ENCODE measurements at regions not wholly inside any gene's neighbourhood (a gene's known extent, or its start where the extent isn't known, plus 50 kb on each side); places are given as distances from the start of the nearest gene placed in this dataset.

DNA sequence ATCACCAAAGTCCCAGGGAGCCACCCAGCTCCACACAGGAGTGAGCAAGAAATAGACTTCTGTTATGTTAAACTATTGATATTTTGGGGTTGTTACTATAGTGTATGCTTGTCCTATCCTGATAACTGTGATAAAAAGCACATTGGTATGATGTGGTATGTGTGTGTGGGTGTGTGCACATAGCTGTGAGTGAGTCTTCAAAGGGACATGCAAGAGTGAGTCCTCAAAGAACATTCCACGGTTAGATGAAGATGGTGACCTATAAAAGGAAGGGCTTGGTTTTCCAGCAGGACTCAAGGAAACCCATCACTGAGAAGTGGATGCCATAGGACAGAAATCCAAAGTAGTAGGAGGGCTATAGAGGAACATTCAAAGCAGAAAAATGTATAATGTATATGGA is 342.9 kb downstream of the TSN start:
- FAIRE-seq: no peak
- Histone ChIP-seq H3K4me1 (ENCODE audit: control insufficient read depth in 2 of 3, insufficient read depth in 2 of 3, low read depth in 1 of 3, low read length in 3 of 3) (no peaks in the 10 kb centered on the region), H3K36me3 (ENCODE audit: control insufficient read depth in 2 of 3, insufficient read depth in 3 of 3, low read length in 3 of 3) (no peaks in the 10 kb centered on the region), H3K27ac (ENCODE audit: low read depth in 2 of 2, low read length in 2 of 2) (no peak overlapping the region), H3K27me3 (ENCODE audit: control insufficient read depth, insufficient read depth, low read length) (no peaks in the 10 kb centered on the region), H3K9me3 (ENCODE audit: control insufficient read depth in 2 of 3, insufficient read depth in 1 of 3, low read length in 3 of 3) (no peaks in the 10 kb centered on the region), H3K9ac (ENCODE audit: low read length in 3 of 3) (no peak overlapping the region), H3K4me3 (ENCODE audit: low read length in 3 of 3) (no peak overlapping the region)
- intact Hi-C loops (cut with DNase I): no loop called here
- no peak for TF ChIP-seq CTCF (IDR thresholded peaks at IDR 0.05; ENCODE audit: borderline replicate concordance, extremely low read depth, insufficient read depth)
- DNase-seq: no peak

DNA sequence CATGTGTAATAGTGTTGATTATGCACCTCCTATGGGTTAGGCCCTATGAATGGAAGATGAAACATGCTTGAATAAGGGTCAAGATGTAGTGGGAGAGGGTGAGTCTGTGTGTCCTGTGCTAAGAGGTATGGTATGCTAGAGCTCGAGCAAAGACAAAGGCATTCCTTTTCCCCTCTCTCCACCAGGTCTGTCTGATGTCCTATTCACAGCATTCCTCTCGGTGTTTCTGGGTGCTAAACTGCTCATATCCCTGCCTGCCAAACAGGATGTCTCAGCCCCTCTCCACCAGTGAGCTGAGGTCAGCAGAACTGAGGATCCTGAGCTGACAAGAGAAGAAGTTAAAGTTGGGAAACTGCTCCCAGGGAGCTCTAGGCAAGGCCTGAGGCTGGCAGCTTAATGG is 344.9 kb downstream of the TSN start:
- Histone ChIP-seq H3K27ac (ENCODE audit: low read depth in 2 of 2, low read length in 2 of 2) (no peak overlapping the region), H3K4me1 (ENCODE audit: control insufficient read depth in 2 of 3, insufficient read depth in 2 of 3, low read depth in 1 of 3, low read length in 3 of 3) (no peaks in the 10 kb centered on the region), H3K27me3 (ENCODE audit: control insufficient read depth, insufficient read depth, low read length) (no peaks in the 10 kb centered on the region), H3K36me3 (ENCODE audit: control insufficient read depth in 2 of 3, insufficient read depth in 3 of 3, low read length in 3 of 3) (no peaks in the 10 kb centered on the region), H3K9me3 (ENCODE audit: control insufficient read depth in 2 of 3, insufficient read depth in 1 of 3, low read length in 3 of 3) (no peaks in the 10 kb centered on the region), H3K4me3 (ENCODE audit: low read length in 3 of 3) (no peak overlapping the region), H3K9ac (ENCODE audit: low read length in 3 of 3) (no peak overlapping the region)
- FAIRE-seq: no peak
- TF ChIP-seq CTCF (IDR thresholded peaks at IDR 0.05; ENCODE audit: borderline replicate concordance, extremely low read depth, insufficient read depth): no peak
- intact Hi-C loops (cut with DNase I): no loop called here
- no peak for DNase-seq

GRCh38 chr2:122100756-122101155 is 345.3 kb downstream of the TSN start:
- no peaks in the 10 kb centered on the region for H3K27me3 ChIP-seq (ENCODE audit: control insufficient read depth, insufficient read depth, low read length)
- H3K9me3 ChIP-seq (ENCODE audit: control insufficient read depth in 2 of 3, insufficient read depth in 1 of 3, low read length in 3 of 3): no peaks in the 10 kb centered on the region
- DNase-seq (no peak), FAIRE-seq (no peak)
- H3K36me3 ChIP-seq (ENCODE audit: control insufficient read depth in 2 of 3, insufficient read depth in 3 of 3, low read length in 3 of 3): no peaks in the 10 kb centered on the region
- no peak overlapping the region for H3K27ac ChIP-seq (ENCODE audit: low read depth in 2 of 2, low read length in 2 of 2)
- no peak overlapping the region for H3K4me3 ChIP-seq (ENCODE audit: low read length in 3 of 3)
- H3K4me1 ChIP-seq (ENCODE audit: control insufficient read depth in 2 of 3, insufficient read depth in 2 of 3, low read depth in 1 of 3, low read length in 3 of 3): no peaks in the 10 kb centered on the region
- no peak for TF ChIP-seq CTCF (IDR thresholded peaks at IDR 0.05; ENCODE audit: borderline replicate concordance, extremely low read depth, insufficient read depth)
- intact Hi-C loops (cut with DNase I): no loop called here
- no peak overlapping the region for H3K9ac ChIP-seq (ENCODE audit: low read length in 3 of 3)

DNA sequence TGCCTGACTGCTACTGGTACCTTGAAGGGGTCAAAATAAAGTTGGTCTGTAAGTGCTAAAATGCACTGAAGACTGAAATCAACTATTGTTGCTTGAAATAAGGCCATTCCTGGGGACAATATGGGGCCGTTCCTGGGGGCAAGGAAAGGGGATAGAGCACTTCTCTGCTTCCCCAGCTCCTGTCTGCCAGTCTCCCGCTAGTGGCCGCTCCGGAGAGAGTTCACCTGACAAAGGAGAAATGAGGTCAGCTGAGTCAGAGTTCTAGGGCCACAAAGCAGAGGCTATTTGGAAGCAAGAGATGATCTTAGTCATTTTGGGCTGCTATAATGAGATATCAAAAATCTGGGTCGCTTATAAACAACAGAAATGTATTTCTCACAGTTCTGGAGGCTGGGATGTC is 345.9 kb downstream of the TSN start:
- no peaks in the 10 kb centered on the region for H3K27me3 ChIP-seq (ENCODE audit: control insufficient read depth, insufficient read depth, low read length)
- intact Hi-C loops (cut with DNase I): no loop called here

More for the DNA sequence above, 345.9 kb downstream of the TSN start:
- no peak overlapping the region for H3K27ac ChIP-seq (ENCODE audit: low read depth in 2 of 2, low read length in 2 of 2)
- no peaks in the 10 kb centered on the region for H3K4me1 ChIP-seq (ENCODE audit: control insufficient read depth in 2 of 3, insufficient read depth in 2 of 3, low read depth in 1 of 3, low read length in 3 of 3)
- no peak for DNase-seq
- TF ChIP-seq CTCF (IDR thresholded peaks at IDR 0.05; ENCODE audit: borderline replicate concordance, extremely low read depth, insufficient read depth): no peak
- no peak for FAIRE-seq
- no peaks in the 10 kb centered on the region for H3K36me3 ChIP-seq (ENCODE audit: control insufficient read depth in 2 of 3, insufficient read depth in 3 of 3, low read length in 3 of 3)
- H3K9me3 ChIP-seq (ENCODE audit: control insufficient read depth in 2 of 3, insufficient read depth in 1 of 3, low read length in 3 of 3): no peaks in the 10 kb centered on the region
- no peak overlapping the region for H3K4me3 ChIP-seq (ENCODE audit: low read length in 3 of 3)
- H3K9ac ChIP-seq (ENCODE audit: low read length in 3 of 3): no peak overlapping the region
